Activated gamma-delta T cell (primary cell): ENCODE measurements at regions not wholly inside any gene's neighbourhood (a gene's known extent, or its start where the extent isn't known, plus 50 kb on each side); places are given as distances from the start of the nearest gene placed in this dataset.

ENCODE experiments used
- DNase-seq: peaks from one replicate; lab custom pipeline; 2025; lab: John Stamatoyannopoulos, UW

DNA sequence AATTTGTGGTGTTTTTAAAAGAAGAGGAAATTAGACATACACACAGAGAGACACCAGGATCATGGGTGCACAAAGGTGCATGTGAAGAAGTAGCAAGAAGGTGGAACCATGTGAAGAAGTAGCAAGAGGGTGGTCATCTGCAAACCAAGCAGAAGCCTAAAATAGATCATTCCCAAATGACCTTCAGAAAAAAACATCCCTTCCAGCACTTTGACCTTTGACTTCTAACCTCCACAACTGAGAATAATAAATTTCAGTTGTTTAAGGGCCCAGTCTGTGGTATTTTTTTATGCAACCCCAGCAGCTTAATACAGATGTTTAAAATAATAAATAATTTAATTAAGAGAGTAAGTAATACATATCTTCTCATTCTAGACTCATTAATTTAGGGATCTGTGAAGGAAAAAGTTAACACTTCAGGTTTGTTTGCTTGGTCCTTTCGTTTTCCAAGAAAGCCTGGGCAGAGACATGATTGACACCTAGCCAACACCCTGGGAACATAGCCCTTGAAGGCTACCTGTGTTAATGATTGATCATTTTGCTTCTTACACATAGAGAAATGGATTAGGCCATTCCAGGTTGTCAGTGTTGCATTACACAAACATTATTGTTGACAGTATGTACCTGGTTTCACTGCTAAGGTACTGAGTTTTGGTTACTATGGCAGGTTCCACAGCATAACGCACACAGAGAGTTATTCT, 1331.2 kb upstream of the GBE1 start:
- no peak for DNase-seq

DNA sequence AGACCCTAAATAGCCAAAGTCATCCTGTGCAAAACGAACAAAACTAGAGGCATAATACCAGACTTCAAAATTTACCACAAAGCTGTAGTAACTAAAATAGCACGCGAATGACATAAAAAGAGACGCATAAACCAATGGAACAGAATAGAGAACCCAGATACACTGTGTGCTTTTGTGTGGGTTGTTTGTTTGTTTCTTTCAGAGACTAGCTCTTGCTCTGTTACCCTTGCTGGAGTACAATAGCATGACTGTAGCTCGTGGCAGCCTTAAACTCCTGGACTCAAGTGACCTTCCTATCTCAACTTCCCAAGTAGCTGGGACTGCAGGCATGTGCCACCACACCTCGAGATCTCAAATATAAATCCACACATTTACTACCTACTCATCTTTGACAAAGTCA, 1314.6 kb upstream of the GBE1 start:
- DNase-seq = no peak

DNA sequence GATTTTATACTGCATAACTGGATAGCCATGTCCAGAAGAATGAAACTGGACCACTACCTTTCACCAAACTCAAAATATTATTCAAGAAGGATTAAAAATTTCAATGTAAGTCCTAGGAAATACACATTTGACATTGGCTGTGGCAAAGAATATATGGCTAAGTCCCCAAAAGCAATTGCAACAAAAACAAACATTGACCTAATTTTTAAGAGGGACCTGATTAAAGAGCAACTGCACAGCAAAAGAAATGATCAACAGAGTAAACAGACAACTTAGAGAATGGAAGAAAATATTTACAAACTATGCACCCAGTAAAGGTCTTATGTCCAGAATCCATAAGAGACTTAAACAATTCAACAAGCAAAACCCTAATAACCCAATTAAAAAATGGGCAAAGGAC, 1313.0 kb upstream of the GBE1 start:
- no peak for DNase-seq

DNA sequence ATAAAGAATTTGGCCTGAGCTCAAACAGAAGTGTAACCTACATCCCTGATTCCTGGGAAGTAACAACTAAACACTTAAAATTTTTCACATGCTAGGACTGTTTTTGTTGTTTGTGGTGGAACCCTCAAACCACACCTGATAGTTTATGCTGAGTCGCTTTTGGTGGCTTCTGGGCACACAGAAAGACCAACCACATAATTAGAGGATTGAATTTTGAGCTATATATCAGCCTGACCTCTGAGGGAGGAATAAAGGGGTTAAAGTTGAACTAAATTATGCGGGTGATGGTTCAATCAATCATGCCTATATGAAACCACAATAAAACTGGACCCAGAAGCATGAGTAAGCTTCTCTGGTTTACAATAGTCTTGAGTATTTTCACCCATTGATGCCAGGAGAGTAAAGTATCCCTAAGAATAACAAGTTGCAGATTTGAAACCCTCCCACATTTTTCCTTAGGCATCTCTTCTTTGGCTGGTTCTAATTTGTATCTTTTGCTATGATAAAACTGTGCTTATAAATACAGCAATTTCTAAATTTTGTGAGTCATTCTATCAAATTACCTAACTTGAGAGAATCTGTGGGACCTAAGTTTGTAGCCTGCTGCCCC, 1304.5 kb upstream of the GBE1 start:
- no peak for DNase-seq

DNA sequence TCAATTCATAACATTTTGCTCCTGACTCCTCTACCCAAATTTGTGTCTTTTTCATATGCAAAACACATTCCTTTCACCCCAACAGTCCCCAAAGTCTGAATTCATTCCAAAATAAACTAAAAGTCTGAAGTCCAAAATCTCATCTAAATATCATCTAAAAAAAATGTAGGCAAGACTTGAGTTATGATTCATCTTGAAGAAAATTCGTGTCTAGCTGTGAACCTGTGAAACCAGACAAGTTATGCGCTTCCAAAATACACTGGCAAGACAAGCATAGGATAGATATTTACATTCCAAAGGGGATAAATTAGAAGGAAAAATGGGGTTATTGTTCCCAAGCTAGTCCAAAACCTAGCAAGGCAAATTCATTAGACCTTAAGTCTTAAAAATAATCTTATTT, 1302.0 kb upstream of the GBE1 start:
- DNase-seq = no peak

DNA sequence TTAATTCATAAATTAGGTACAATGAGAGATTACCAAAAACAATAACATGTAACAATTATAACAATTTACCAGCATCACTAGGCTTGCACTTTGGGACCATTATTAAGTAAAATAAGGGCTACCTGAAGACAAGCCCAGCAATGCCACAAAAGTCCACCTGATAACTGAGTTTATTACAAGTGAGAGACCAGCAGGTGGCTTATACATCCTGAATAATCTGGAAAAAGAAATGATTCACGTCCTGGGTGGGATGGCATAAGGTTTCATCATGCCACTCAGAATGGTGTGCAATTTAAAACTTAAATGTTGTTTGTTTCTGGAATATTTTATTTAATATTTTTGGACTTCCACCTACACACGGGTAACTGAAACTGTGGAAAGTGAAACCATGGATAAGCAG, 1287.1 kb upstream of the GBE1 start:
- DNase-seq = no peak

DNA sequence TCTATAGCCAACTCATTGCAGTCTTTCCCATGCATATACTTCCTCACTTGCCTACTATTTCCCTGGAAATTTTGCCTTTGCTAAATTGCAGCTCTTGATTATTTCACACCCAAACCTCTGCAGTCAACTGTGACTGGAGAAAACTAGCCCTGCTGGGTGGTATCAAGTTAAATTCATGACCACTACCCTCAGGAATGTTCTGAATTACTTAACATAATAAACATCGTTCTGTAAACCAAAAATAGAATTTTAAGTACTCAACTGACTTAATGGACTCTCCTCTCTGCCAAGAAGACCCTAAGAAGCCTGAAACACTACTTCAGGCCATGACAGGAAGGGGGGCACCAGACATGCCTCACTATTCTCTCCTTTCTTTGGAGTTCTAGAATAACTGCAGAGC, 1278.0 kb upstream of the GBE1 start:
- no peak for DNase-seq

DNA sequence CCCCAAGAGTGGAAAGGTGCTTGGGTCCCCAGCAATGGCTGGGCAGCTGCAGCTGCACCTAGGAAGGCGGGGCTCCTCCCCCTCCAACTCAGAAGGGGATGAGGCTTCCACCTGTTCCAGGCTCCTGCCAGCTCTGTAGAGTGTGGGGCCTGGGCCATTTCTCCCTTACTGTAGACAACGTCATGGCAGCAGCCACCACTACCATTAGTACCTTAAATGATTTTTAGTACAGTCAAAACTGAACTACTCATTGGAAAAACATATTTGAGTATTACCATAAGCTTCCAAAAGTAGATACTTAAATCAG, 1274.2 kb upstream of the GBE1 start:
- DNase-seq = no peak

DNA sequence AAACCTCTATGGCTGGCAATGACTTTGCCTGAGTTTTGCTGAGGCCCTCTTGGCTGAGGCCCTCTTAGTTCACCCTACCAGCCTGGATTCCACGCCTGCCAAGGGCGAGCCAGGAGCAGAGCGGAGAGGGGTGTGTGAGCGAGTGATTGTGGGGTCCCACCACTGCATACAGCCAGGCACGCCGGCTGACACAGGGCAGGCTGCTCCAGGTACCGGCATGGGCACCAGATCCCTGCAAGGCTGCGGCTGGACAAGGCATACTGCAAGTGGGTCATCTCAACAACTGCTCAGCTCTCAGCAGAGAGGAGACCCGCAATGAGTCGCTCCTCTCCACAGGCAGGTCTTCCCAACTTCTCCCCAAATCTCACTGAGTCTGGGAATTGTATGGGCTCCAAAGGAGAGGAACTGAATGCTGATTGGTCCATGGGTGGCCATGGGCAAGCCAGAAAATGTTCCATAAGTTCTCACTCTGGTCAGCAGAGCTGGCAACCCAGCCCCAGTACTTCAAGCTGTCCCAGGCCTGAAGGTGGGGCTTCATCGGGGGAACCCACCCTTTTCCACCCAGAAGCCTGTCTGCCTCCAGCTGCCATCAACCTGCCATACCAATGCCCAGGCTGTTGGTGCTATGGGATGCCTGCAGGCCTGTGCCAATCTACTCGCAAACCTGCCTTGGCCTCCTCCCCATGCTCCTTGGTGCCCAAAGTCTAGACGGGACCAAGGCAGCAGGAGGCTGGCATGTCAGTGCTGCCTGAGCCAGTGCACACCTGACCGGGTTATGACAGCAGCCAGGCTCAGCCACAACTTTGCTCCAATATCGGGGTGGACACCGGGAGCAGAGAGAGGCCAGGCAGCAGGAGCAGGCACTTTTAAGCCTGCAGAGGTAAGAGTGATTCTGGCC, 1273.6 kb upstream of the GBE1 start:
- no peak for DNase-seq

DNA sequence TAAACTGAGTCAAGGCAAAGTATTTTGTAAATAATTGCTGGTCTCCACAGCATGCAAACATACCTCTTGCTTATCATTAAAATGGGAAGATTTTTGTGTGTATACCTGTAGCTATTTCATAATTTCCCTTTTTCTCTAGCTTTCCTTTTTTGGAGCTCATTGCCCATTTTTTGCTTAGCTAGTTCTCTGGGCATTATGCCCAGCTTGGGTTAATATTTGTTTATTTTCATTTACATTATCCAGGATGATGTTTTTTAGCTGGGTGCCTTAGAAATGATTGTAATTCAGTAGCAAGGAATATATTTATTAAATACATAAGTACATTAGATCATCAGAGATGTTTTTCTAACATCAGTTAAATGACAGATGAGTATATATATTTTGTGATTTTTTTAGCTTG, 1271.7 kb upstream of the GBE1 start:
- DNase-seq = no peak

DNA sequence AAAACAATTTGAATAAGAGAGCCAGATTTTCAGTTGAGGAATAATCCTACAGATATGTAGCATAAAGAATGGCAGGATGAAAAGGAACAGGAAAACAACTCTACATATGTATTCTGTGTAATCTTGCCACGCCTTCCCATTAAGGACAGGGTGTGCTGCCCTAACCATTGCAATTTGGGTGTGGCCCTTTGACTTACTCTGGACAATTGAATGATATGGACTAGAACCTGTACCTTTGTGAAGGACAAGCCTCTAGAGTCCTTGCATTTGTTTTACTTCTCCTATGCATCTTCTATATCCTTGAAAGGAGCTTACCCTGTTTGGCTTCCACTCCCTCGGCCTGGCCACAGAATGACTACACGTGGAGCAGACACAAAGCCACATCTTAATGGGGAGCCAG, 1261.6 kb upstream of the GBE1 start:
- no peak for DNase-seq

DNA sequence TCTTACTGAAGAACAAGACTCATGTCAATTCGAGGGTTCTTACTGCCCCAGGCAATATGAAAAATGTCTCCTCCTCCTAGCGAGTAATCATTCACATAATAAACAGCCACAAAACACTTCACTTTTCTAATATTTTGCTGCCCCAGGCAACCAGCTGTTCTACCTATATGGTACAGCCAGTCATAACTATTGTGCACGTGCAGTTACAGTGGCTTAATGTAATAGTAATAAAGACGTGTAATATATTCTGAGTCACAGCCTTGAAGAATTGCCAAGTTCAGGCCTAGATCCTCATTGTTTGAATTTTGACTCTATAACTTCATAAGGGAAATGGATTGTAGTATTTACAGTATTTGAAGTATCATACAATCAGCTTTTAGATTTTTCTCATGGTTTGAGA, 1250.0 kb upstream of the GBE1 start:
- DNase-seq = no peak

DNA sequence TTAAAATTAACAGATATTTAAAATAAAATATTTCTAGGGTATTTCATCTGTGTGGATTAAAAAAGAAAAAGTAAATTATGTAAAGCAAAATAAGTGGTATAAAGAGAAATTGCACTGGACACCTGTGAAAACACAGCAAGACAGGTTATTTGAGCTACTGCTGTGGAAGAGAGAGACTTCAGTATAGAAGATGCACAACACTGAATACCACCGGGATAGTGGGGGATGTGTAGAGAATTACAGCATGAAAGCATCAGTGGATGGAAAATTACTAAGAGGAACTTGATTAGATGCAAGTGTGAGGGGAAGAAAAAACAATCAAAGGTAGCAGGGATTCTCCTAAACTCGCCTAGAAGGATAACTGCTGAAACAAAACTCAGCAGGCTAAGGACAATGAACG, 1242.5 kb upstream of the GBE1 start:
- no peak for DNase-seq

DNA sequence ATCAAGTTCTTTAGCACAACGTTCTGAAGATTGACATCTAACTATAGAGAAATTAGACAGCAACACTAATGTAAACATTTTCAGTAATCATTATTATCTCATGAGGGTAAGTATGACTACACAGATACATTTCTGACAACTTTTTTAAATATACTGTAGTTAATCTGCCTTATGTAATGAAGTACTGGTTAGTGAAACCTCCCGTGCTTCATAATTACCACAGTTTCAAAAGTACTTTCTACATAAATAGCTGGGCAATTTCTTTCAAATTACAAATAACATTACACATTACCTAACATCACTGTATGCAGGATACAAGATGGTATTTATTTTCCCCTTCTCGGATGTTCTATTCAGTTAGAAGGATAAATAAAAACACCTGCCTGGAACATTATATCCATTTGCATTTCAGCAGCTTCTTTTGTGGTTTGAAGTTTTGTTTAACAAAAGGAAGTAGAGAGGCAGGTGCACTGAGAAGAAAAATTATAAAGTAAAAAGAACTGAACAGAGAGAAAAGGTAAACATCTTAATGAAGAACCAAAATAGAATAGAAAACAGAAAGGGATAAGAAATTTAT, 1241.5 kb upstream of the GBE1 start:
- no peak for DNase-seq

DNA sequence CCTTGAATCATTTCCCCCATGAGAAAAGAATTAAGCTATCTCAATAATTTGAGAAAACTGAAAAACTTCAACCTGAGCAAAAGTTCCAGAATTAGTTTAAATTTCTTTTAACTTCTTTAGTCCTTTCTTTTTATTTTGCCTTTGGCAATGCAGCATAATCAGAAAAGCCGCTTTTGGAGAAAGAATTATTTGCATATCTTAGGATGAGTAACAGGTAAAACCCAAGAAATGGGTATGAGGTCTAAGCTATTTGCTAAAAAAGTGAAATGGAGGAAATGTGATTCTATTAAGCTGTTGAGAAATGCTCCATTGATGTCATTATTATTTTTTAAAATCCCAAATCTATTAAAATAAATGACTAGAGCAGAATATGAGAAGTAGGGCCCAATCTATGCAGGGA, 1238.3 kb upstream of the GBE1 start:
- no peak for DNase-seq

DNA sequence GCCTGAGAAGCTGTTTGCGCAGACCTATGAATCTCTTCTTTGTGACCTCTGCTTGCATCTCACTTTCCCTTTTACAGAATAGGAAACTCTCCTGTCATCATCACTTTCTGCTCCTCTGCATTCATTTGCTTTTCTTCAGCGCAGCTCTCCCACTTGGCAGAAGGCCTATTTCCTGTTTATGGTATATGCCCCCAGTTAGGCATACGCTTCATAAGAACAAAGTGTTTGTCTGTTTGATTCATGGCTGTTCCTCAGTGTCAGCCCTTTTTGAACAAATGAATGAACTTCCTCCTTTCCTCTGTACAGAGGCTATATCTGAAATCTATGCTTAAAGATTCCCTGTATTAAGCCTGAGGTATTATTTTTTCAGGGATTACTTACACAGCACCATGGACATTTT, 1216.9 kb upstream of the GBE1 start:
- no peak for DNase-seq

DNA sequence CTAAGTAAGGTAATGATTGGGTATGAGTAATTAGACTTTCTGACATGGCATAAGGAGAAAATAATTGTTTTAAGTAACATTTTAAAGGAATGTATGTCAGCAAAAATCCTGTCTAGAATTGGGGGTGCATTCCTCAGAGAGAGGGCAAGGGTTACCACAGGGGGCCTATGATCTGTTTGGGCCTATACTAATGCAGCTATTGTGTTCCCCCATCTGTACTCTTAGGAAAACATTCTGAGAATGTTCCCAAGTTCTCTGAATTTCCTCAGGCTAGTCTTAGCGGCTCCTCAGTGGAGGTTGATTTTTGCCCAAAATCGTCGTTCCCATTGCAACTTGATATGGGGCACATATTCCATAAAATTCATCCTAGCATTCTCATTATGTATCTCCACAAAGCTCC, 1216.4 kb upstream of the GBE1 start:
- DNase-seq = no peak

DNA sequence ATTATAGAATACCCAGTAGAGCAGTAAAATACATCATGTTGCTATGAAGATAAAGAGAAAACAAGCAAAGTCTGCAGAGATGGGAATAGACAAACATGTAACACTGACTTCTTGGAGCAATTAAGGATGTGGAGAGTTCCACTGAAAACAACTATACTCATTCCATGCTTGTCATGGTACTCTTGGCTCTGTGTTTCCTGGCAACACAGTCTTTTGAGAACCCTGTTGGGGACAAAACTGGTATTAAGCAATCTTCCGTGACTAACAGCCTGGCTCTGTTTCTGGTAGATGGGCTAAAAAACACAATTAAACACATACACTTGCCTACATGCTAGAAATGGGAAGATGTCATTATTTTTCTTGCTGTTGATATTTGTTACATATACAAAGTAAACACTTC, 1212.3 kb upstream of the GBE1 start:
- DNase-seq = no peak

DNA sequence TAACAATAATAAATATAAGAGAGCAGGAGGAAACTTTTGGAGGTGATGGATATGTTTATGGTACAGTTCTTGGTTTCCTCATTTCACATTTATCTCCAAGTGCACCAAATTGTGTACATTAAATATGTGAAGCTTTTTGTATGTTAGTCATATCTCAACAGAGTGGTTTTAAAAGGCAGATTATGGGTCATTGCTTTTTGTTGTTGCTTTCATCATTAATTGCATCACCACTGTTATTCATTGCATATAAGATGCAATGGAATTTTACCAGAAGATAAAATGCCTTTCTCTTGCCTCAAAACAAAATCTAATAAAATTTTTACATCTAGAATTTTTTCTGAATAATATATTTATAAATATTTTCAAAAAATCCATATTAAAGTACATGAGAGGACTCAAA, 1198.9 kb upstream of the GBE1 start:
- DNase-seq = no peak

DNA sequence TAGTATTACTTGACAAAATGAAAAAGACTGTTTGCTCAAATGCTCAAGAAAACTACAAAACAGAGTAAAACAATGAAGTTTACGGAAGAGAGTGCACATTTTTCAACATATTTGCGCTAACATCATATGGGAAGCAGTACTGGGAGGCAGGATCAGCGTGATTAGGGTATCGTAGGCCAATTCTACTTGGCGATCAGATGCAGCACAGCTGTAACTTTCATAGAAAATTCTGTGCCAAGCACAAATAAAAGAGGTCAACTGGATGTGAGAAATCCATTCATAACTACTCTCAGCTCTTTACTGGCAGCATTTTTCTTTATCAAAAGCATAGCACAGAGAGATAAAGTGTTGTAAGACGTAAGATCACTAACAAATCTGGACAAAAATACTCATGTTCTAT, 1196.3 kb upstream of the GBE1 start:
- no peak for DNase-seq

DNA sequence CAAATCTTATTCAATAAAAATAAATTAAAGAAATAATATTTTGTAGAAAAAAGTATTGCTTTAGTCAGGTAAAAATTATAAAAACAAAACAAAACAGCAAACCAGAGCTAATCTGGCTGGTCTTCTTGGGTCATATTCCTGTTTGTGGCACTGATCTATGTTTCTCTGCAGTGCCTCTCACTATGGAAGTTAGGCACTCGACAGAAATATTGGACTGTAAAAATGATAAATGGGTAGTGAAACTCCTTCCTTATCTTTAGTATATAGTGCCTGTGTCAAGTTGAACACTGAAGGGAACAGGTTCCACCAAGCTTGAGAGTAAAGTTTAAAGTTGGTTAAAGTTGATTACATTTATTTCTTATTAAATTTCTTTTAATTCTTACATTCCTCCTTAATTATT, 1195.6 kb upstream of the GBE1 start:
- DNase-seq = no peak

DNA sequence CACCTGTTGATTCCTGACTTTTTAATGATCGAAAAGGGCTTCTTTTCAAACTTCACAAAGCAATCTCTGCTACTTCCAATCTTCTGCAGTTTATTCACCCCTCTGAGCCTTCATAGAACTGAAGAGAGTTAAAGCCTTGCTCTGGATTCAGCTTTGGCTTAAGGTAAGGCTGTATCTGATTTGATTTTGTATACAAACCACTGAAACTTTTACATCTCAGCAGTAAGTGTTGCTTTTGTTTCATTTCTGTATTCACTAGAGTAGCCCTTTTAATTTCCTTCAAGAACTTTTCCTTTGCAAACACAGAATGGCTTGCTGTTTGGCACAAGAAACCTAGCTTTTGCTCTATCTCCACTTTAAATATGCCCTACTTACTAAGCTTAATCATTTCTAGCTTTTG, 1193.0 kb upstream of the GBE1 start:
- DNase-seq = no peak

DNA sequence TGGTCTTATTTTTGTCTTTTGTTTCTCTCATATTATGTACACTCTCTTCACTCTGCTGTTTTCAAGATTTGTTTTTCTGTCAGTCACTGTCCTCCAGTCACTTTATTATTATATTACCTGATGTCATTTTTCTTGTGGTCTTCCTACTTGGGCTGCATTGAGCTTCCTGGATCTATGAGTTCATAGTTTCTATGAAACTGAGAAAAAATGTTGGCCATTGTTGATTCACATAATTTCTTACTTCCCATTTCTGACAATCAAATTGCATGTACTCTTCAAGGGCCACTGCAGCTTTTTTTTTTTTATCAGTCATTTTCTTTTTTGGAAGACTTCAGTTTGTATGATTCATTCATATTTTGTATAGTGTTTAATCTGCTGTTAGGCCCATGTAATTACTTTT, 1180.6 kb upstream of the GBE1 start:
- DNase-seq = no peak
